NCI-H1694 (cell line): ENCODE measurements at regions not wholly inside any gene's neighbourhood (a gene's known extent, or its start where the extent isn't known, plus 50 kb on each side); places are given as distances from the start of the nearest gene placed in this dataset.

ENCODE experiments used
- DNase-seq: peaks from one replicate; lab custom pipeline; 2025; lab: John Stamatoyannopoulos, UW

DNA sequence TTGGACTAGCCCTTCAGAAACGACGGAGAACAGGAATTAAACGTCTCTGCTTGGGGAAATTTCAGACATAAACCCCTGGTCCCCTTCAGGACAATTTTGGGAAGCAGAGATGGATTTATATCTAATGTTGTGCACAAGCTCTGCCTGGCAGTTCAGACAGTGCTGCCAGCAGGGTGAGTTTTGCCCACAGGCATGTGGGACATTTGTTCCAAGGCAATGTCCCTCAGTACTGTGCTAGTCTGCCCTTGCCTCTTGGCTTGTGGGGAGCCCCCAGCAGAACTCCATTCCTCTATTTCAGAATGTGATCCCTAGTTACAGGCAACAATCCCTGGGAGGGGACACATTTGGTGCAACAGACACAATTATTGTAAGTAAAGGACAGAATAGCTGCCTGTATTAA, 76.5 kb upstream of the GPR12 start:
- no peak for DNase-seq

- no peak for DNase-seq
Measured at GRCh38 chr13:26836626-26837025, 76.0 kb upstream of the GPR12 start.

DNA sequence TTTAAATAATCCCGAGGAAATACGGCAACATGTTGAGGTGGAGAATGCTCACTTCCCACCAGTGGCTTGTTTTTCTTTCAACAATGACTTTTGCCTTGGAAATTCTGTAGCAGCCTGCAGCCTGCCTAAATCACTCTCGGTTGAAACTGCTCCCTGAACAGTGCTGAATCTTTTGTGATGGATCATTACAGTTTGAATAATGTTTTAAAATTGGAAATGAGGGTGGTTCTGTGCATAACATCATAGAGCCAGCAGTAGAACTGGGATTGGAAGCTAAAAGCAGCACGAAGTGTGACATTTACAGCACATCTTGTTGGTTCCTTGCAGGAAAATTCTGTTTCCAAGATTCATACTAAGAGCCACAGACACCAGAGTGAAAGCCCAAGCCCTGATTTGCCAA, 74.1 kb upstream of the GPR12 start:
- DNase-seq, result no peak

DNA sequence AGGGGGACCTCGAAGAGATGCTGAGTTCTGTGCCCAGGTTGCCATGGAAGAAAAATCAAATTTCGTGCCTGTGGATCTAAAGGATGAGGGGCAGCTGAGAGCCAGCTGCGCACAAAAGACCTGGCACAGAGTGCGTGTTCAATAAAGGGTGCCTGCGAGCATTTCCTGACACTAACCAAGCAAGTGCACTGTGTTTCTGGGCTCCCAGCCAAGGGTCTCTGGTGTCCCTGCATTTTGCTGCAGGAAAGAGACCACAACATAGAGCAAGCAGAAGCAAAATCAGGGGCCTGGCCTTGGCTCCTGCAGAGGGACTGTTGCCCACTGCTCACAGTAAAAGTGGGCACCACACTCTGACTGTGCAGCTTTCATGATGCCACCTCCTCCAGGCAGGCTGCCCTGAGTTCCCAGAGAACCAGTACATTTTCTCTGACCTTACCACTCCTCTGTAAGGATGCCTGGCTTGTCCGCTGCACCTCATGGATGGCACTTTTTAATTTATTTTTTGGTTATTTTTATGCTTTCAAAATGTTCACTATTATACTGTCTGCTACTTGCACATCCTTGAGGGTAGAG, 70.8 kb upstream of the GPR12 start:
- DNase-seq, result no peak

DNA sequence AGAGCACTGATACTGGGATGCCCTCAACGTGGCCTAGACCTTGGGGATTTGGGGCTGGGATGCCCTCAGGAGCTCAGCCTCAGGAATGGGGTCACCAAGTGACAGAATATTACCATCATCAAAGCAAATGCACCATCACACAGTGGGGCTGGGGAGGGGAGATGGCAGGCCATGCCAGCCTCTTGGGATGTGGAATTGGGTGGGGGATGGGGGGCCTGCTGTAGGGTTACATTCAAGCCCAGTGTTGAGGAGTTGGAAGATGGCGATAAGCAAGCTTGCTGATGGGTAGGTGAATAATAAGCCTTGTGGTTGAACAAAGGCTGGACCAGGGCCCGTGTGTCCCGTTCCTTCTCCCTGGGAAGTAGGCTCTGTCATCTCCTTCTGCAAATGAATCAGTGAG, 69.1 kb upstream of the GPR12 start:
- DNase-seq, result no peak

GRCh38 chr13:26824581-26824980, 64.0 kb upstream of the GPR12 start:
- DNase-seq, result no peak

DNA sequence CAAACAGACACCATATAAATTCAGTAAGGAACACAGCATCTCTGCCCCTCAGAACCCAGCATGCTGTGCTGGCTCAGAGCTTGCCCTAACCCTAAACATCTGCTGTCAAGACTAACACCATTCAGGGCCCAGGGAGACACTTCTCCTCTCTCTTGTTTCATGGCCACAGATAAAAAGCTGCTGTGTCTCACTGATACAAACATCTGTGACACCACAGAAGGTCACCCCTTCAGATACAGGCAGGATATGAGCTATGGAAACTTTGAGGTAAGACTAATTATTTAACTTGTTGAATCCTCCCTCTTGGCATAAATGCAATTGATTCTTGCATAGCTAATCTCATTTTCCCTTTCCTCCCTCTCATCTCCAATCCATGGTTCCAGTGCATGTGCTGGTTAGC, 61.6 kb upstream of the GPR12 start:
- no peak for DNase-seq

DNA sequence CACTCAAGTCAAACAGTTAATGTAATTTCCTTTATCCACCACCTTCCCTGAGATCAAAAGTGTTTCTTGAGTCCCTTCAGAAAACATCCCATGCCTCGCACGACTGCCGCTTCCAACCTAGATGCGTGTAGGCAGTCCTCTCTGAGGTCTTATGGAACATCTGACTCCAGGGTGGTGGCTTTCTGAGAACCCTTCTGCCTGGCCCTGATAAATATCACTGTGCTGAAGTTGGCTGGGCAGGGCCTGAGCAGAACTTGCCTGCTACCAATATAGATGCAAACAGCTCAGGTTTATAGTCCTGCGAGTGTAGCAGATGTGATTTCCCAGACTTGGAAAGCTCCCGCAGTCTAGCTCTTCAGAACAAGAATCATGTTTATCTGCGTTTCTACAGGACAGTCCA, 61.1 kb upstream of the GPR12 start:
- no peak for DNase-seq

GRCh38 chr13:26820871-26821270, 60.3 kb upstream of the GPR12 start:
- no peak for DNase-seq

DNA sequence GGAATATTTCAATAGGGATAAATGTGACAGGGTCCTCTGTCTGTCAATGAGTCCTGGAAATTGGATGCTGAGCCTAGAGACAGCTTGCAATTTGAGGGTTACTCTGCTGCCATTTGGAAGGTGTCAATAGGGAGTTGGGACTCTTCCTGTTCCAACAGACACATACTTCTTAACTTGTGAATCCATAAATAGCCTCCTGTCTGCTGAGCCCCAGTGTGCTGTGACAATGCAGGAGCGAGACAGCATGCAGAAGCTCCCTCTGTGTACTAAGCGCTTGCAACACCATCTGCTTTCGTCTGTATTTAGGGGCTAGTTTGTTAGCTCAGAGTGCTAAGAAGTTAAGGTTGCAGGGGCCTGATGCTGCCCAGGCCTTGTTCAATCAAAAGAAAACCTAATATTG, 58.5 kb upstream of the GPR12 start:
- DNase-seq, result peak; percentile 53

GRCh38 chr13:26816881-26817280, 56.3 kb upstream of the GPR12 start:
- no peak for DNase-seq

DNA sequence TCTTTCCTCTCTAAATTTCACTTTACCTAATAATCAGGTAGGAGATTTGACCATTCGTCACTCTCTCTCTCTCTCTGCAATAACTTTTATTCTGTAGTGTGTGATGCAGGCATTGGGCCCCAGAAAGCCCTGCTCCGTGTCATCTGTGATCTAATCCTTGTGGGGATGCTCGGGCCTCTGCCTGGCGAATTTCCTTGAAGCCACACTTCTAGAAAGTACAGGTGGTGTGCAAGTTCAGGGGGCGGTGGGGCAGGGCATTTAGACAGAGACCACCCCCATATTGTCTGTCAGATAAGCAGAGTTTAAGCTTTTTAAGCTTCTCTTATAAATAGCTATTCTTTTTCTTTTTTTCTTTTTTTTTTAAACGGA, 53.4 kb upstream of the GPR12 start:
- DNase-seq, result no peak

DNA sequence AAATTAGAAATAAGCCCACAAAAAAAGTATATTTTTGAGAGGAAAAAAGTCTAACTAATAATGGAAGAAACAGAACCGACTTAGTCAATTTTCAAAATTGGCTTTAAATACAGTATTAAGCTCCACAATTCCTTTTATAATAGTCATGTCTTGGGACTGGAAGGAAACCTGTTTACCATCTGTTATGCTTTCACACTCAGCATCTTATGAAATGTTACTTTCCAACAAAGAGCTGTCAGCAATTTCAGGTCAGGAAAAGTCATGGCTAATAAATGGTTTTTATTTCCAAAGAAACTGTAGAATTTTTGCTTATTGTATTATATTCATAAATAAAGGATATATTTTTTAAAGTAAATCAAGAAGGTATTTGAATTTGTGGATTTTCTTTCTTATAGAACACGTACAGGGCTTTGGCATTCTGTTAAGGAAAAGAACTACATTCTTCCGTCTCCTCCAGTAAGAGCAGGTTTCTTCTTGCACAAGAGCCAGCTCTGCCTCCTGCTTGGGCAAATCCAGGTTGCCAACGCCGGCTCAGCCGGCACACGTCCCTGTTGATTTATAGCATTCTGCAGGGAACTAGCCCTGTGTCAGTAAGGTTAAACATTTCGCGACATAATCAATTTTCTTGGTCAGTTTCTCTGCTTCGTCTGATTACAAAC, 52.9 kb upstream of the GPR12 start:
- DNase-seq, result no peak

GRCh38 chr13:26811581-26811980, 51.0 kb upstream of the GPR12 start:
- DNase-seq, result peak; percentile 82
